DOHH2 (cell line): ENCODE measurements at regions not wholly inside any gene's neighbourhood (a gene's known extent, or its start where the extent isn't known, plus 50 kb on each side); places are given as distances from the start of the nearest gene placed in this dataset.

ENCODE experiments used
- H3F3A ChIP-seq: fragments of 200-600 bp; sonication (generic), shearing (Covaris generic); 2 replicates; pipeline ENCODE4 v1.6.0; 2016; ENCODE audit warnings: antibody characterized with exemption, mild to moderate bottlenecking; ENCODE audit not compliant: control insufficient read depth, insufficient read depth
- H3K27ac ChIP-seq: fragments of 200-600 bp; sonication (generic); 2 replicates; pipeline ENCODE4 v1.5.1; 2014; ENCODE audit warnings: low read depth, mild to moderate bottlenecking, low read length, moderate library complexity
- H3K27me3 ChIP-seq: fragments of 200-600 bp; sonication (generic); 2 replicates; pipeline ENCODE4 v1.6.1; 2014; ENCODE audit warnings: mild to moderate bottlenecking, low read length, mixed read lengths; ENCODE audit not compliant: control insufficient read depth
- H3K36me3 ChIP-seq: fragments of 200-600 bp; sonication (generic); 2 replicates; pipeline ENCODE4 v1.6.1; 2014; ENCODE audit warnings: mild to moderate bottlenecking, low read length, moderate library complexity, mixed read lengths; ENCODE audit not compliant: control insufficient read depth
- H3K4me1 ChIP-seq: fragments of 200-600 bp; sonication (generic); 2 replicates; pipeline ENCODE4 v1.6.1; 2014; ENCODE audit warnings: mild to moderate bottlenecking, low read length, mixed read lengths; ENCODE audit not compliant: control insufficient read depth
- H3K4me2 ChIP-seq: fragments of 200-600 bp; sonication (generic); 2 replicates; pipeline ENCODE4 v1.6.0; 2014; ENCODE audit warnings: mild to moderate bottlenecking, low read length, moderate library complexity
- H3K4me3 ChIP-seq: fragments of 200-600 bp; sonication (generic); 2 replicates; pipeline ENCODE4 v1.5.1; 2014; ENCODE audit warnings: mild to moderate bottlenecking, low read length, mixed read lengths
- H3K79me2 ChIP-seq: fragments of 200-600 bp; sonication (generic); 2 replicates; pipeline ENCODE4 v1.6.1; 2014; ENCODE audit warnings: mild to moderate bottlenecking, low read length, mixed read lengths; ENCODE audit not compliant: control insufficient read depth
- H3K9me2 ChIP-seq: fragments of 200-600 bp; sonication (generic); replicated peaks from 2 replicates; pipeline ENCODE4 v1.6.1; 2014; ENCODE audit warnings: mild to moderate bottlenecking, low read length, mixed read lengths; ENCODE audit not compliant: control insufficient read depth
- H3K9me3 ChIP-seq: fragments of 200-600 bp; sonication (generic); 2 replicates; pipeline ENCODE4 v1.6.1; 2014; ENCODE audit warnings: antibody characterized with exemption, low read length, mixed read lengths; ENCODE audit not compliant: control insufficient read depth, insufficient read depth
- H4K20me1 ChIP-seq: fragments of 200-600 bp; sonication (generic); 2 replicates; pipeline ENCODE4 v1.6.0; 2014; ENCODE audit warnings: low read depth, mild to moderate bottlenecking, antibody characterized with exemption, low read length, moderate library complexity; ENCODE audit not compliant: control insufficient read depth, insufficient read depth
- CTCF ChIP-seq: fragments of 200-600 bp; sonication (generic); IDR thresholded peaks from one replicate; pipeline ENCODE4 v1.5.1; 2014; ENCODE audit warnings: antibody characterized with exemption, mild to moderate bottlenecking, low read depth, low read length; ENCODE audit not compliant: poor library complexity, severe bottlenecking
- EZH2phosphoT487 ChIP-seq: fragments of 200-600 bp; sonication (generic); IDR thresholded peaks from 2 replicates; pipeline ENCODE4 v1.6.1; 2017; ENCODE audit warnings: borderline replicate concordance, mild to moderate bottlenecking, antibody characterized with exemption, low read length, moderate library complexity, mixed read lengths

- no peaks in the 10 kb centered on the region for H3K4me1 ChIP-seq
- no peak overlapping the region for H3K4me2 ChIP-seq
- H3K9me3 ChIP-seq: no peaks in the 10 kb centered on the region
- no peaks in the 10 kb centered on the region for H3F3A ChIP-seq
- no peak overlapping the region for H3K27ac ChIP-seq
- no peaks in the 10 kb centered on the region for H4K20me1 ChIP-seq
- no peak overlapping the region for H3K4me3 ChIP-seq
- no peaks in the 10 kb centered on the region for H3K9me2 ChIP-seq
- H3K79me2 ChIP-seq: no peaks in the 10 kb centered on the region
- peaks cover 2% of the 10 kb centered on the region; the same call in 1 of the 2 replicates for H3K27me3 ChIP-seq
- no peaks in the 10 kb centered on the region for H3K36me3 ChIP-seq
- TF ChIP-seq EZH2phosphoT487: no peak
Measured at GRCh38 chr6:90947184-90948064, 360.6 kb upstream of the MAP3K7 start.

GRCh38 chr6:90941885-90942284 lies 355.0 kb upstream of the MAP3K7 start:
- TF ChIP-seq CTCF (no peak), EZH2phosphoT487 (no peak)
- Histone ChIP-seq H3K9me3 (no peaks in the 10 kb centered on the region), H4K20me1 (no peaks in the 10 kb centered on the region), H3K27me3 (no peaks in the 10 kb centered on the region), H3K9me2 (no peaks in the 10 kb centered on the region), H3K4me1 (peaks cover 4% of the 10 kb centered on the region), H3K4me3 (no peak overlapping the region), H3K36me3 (no peaks in the 10 kb centered on the region), H3K79me2 (no peaks in the 10 kb centered on the region), H3F3A (no peaks in the 10 kb centered on the region), H3K27ac (no peak overlapping the region), H3K4me2 (no peak overlapping the region)

GRCh38 chr6:90940812-90941481 lies 354.1 kb upstream of the MAP3K7 start:
- H3K79me2 ChIP-seq: no peaks in the 10 kb centered on the region
- H3K9me3 ChIP-seq: no peaks in the 10 kb centered on the region
- peak overlapping the region; percentile 39 for H3K4me3 ChIP-seq
- TF ChIP-seq CTCF (peak; percentile 69), EZH2phosphoT487 (no peak)
- no peaks in the 10 kb centered on the region for H3K9me2 ChIP-seq
- H3K27me3 ChIP-seq: no peaks in the 10 kb centered on the region
- peak overlapping the region; percentile 54 for H3K4me2 ChIP-seq
- H3K36me3 ChIP-seq: no peaks in the 10 kb centered on the region
- no peaks in the 10 kb centered on the region for H3F3A ChIP-seq
- H3K4me1 ChIP-seq: peaks cover 4% of the 10 kb centered on the region
- H3K27ac ChIP-seq: no peak overlapping the region
- H4K20me1 ChIP-seq: no peaks in the 10 kb centered on the region

GRCh38 chr6:90939906-90940305 lies 353.0 kb upstream of the MAP3K7 start:
- Histone ChIP-seq H3K9me2 (no peaks in the 10 kb centered on the region), H3K9me3 (no peaks in the 10 kb centered on the region), H3K4me1 (peaks cover 4% of the 10 kb centered on the region), H3F3A (no peaks in the 10 kb centered on the region), H3K79me2 (no peaks in the 10 kb centered on the region), H3K4me3 (no peak overlapping the region), H3K27ac (no peak overlapping the region), H4K20me1 (no peaks in the 10 kb centered on the region), H3K4me2 (no peak overlapping the region), H3K36me3 (no peaks in the 10 kb centered on the region), H3K27me3 (no peaks in the 10 kb centered on the region)
- TF ChIP-seq EZH2phosphoT487 (no peak), CTCF (no peak)
